BE2C (cell line): ENCODE measurements at regions not wholly inside any gene's neighbourhood (a gene's known extent, or its start where the extent isn't known, plus 50 kb on each side); places are given as distances from the start of the nearest gene placed in this dataset.

Experiments used
- DNase-seq: peaks from one replicate; pipeline ENCODE4 v3.0.0-alpha.2; 2020
- H3K27me3 ChIP-seq: fragments of 250-450 bp; sonication (Bioruptor Pico); 2 replicates; pipeline ENCODE4 v1.5.1; 2020; ENCODE audit warnings: mild to moderate bottlenecking
- H3K36me3 ChIP-seq: fragments of 250-450 bp; sonication (Bioruptor Pico); 2 replicates; pipeline ENCODE4 v1.5.1; 2020; ENCODE audit warnings: mild to moderate bottlenecking
- H3K4me1 ChIP-seq: fragments of 250-450 bp; sonication (Bioruptor Pico); 2 replicates; pipeline ENCODE4 v1.5.1; 2020
- H3K4me3 ChIP-seq: 2 replicates; pipeline ENCODE4 v1.5.1; 2011; ENCODE audit warnings: low read depth, low read length
- H3K9me3 ChIP-seq: fragments of 250-450 bp; sonication (Bioruptor Pico); 2 replicates; pipeline ENCODE4 v1.5.1; 2020
- TF ChIP-seq, protein P1 (sequence below): IDR thresholded peaks from 2 replicates; pipeline ENCODE4 v1.5.1; 2012; ENCODE audit warnings: mild to moderate bottlenecking, low read depth, low read length

DNA sequence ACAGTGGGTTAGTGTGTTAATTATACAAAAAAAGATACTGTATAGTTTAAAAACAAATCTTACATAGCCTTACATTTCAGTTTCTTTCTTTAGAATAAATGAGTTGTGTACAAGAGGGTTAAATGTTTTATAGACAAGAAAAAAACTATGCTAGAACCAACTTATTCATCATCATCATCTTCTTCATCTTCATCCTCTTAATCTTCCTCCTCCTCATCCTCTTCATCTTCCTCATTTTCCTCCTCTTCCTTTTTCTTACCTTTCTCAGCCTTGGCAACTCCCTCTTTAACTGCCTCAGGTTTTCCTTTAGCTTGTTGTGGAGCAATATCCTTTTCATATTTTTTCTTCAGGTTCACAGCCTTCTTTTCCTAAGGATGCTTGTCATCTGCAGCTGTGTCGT lies 53.7 kb downstream of the RPS12 start:
- TF ChIP-seq, protein P1, sequence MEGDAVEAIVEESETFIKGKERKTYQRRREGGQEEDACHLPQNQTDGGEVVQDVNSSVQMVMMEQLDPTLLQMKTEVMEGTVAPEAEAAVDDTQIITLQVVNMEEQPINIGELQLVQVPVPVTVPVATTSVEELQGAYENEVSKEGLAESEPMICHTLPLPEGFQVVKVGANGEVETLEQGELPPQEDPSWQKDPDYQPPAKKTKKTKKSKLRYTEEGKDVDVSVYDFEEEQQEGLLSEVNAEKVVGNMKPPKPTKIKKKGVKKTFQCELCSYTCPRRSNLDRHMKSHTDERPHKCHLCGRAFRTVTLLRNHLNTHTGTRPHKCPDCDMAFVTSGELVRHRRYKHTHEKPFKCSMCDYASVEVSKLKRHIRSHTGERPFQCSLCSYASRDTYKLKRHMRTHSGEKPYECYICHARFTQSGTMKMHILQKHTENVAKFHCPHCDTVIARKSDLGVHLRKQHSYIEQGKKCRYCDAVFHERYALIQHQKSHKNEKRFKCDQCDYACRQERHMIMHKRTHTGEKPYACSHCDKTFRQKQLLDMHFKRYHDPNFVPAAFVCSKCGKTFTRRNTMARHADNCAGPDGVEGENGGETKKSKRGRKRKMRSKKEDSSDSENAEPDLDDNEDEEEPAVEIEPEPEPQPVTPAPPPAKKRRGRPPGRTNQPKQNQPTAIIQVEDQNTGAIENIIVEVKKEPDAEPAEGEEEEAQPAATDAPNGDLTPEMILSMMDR, result no peak
- no peak for DNase-seq
- Histone ChIP-seq H3K36me3 (no peaks in the 10 kb centered on the region), H3K9me3 (no peaks in the 10 kb centered on the region), H3K27me3 (no peaks in the 10 kb centered on the region), H3K4me1 (peaks cover 6% of the 10 kb centered on the region), H3K4me3 (no peak overlapping the region)

DNA sequence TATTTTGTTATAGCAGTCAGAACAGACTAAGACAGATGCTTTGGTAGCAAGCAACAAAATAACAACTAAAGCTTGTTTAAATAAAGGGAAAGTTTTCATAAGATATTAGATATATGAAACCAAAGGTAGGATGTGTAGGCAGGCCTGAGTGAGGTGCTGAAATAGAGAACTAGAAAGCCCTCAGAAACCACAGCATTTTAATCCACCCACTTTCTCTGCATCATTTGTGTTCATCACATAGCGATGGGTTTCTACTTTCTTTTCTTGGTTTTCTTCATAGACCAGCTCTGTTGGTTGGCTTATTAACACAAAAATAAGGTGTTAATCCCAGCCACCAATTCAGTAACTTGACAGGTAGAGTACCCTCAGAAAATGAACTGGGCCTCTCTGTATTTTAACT lies 58.6 kb downstream of the RPS12 start:
- Histone ChIP-seq H3K4me1 (no peaks in the 10 kb centered on the region), H3K4me3 (no peak overlapping the region), H3K36me3 (no peaks in the 10 kb centered on the region), H3K27me3 (no peaks in the 10 kb centered on the region), H3K9me3 (no peaks in the 10 kb centered on the region)
- DNase-seq, result no peak
- TF ChIP-seq, protein P1, result no peak

DNA sequence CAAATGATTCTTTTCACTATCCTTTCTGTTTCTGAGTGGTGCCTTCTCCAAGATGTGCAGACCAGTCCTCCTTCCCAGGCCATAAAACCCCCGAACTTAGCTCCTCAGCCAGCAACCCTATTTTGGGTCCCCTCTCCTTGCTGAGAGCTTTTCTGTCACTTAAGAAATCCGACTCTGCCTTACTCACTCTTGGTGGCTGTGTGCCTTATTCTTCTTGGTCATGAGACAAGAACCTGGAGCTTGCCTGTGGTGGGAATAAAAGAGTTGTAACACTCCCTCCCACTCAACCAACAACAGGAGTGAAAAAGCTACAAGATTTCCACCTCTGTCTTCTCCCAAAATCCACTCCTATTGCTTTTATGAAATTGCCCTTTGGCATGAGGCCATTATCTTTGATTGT lies 62.6 kb downstream of the RPS12 start:
- Histone ChIP-seq H3K9me3 (no peaks in the 10 kb centered on the region), H3K4me3 (no peak overlapping the region), H3K36me3 (no peaks in the 10 kb centered on the region), H3K4me1 (no peaks in the 10 kb centered on the region), H3K27me3 (no peaks in the 10 kb centered on the region)
- TF ChIP-seq, protein P1, result no peak
- no peak for DNase-seq

DNA sequence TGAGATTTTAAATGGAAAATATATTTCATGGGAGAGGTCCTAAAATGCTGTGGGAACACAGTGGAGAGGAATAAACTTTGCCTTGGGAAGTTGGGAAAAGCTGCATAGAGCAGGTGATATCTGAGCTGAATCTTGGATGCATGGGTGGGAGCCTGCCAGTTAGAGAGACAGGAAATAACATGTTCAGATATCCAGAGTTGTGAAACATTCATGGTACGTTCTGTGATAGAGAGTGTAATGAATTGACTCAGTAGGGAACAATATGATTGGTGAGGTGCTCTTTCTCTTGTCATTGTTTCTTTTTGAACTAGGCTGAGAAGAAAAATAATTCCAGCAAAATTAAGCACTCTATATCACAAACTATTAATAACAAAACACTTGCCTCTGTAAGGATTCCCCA lies 72.8 kb downstream of the RPS12 start:
- Histone ChIP-seq H3K4me3 (no peak overlapping the region), H3K36me3 (no peaks in the 10 kb centered on the region), H3K4me1 (no peaks in the 10 kb centered on the region; the same call in 1 of the 2 replicates), H3K27me3 (no peaks in the 10 kb centered on the region), H3K9me3 (no peaks in the 10 kb centered on the region)
- no peak for DNase-seq
- TF ChIP-seq, protein P1, result no peak

DNA sequence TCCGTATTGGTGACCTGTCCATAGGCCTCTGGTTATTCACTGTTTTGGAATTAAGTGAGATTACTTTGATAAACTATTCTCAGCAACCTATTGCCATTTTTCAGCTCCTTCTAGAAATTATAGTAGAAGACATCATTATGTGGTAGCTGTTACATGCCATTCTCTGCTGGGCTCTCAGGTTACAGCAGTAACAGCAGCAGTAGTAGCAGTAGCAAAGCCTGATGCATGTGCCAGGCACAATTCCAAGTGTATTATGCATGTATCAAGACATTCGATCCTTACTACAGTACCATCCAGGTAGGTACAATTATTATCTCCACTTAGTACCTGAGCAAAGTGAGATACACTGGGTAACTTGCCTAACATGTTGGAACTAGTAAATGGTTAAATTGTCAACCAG lies 74.3 kb downstream of the RPS12 start:
- H3K4me1 ChIP-seq, result no peaks in the 10 kb centered on the region; the same call in 1 of the 2 replicates
- no peaks in the 10 kb centered on the region for H3K9me3 ChIP-seq
- H3K36me3 ChIP-seq, result no peaks in the 10 kb centered on the region
- DNase-seq, result no peak
- no peak overlapping the region for H3K4me3 ChIP-seq
- no peaks in the 10 kb centered on the region for H3K27me3 ChIP-seq
- TF ChIP-seq, protein P1, result no peak

DNA sequence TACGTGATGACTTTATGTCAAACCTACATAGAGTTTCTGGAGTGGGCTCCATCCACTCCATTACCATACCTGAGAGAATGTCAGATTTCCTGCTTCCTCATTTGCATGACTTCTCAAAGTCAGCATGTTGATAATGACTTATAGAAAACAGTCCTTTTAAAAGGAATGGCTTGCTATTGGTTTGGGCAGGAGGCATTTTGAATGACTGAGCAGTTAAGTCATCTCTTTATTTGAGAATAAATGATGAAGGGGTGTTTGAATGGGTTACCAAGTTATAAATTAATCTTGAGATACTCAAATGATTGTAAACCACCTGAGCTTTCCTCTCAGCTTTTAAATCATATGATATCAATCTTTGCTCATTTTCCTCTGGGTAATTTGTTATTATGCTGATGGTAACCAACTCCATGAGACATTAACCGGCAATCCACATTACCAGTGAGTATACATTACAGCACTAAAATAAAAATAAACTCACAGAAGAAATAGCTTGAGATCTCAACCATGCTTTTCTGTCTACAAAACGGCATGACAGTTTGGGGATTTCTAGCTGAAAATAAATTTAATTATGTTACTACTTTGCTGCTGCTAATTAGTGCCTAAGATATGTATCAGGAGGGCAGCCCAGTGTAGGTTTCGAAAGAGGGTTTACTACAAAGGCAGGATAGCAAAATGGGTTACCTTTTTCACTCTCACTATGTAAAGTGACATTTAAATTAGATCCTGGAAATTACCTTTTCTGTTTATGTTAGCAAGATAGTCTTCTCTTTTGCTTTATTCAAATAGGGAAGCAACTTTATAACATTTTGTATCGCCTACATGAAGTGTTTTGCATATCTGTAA lies 78.8 kb downstream of the RPS12 start:
- H3K4me3 ChIP-seq, result peak overlapping the region; percentile 5
- H3K27me3 ChIP-seq, result no peaks in the 10 kb centered on the region
- H3K9me3 ChIP-seq, result no peaks in the 10 kb centered on the region
- DNase-seq, result no peak
- peaks cover 7% of the 10 kb centered on the region for H3K4me1 ChIP-seq
- TF ChIP-seq, protein P1, result no peak
- no peaks in the 10 kb centered on the region for H3K36me3 ChIP-seq
